ENCODE measurements at regions not wholly inside any gene's neighbourhood (a gene's known extent, or its start where the extent isn't known, plus 50 kb on each side); places are given as distances from the start of the nearest gene placed in this dataset.

GRCh38 chr2:167692936-167693335 is 554.5 kb downstream of the STK39 start:
- TF ChIP-seq TAF1 (conservative IDR thresholded peaks at IDR 0.05) (no peak), CTCF (IDR thresholded peaks at IDR 0.05; ENCODE audit: low read depth, low read length, missing input control) (no peak), RAD21 (IDR thresholded peaks at IDR 0.05) (no peak), ATF3 (IDR thresholded peaks at IDR 0.05) (no peak), REST (IDR thresholded peaks at IDR 0.05) (no peak), YY1 (IDR thresholded peaks at IDR 0.05) (no peak), ZBTB33 (IDR thresholded peaks at IDR 0.05) (no peak), GABPA (IDR thresholded peaks at IDR 0.05 in 1 of 2, conservative IDR thresholded peaks at IDR 0.05 in 1 of 2) (no peak)
